ENCODE measurements at regions not wholly inside any gene's neighbourhood (a gene's known extent, or its start where the extent isn't known, plus 50 kb on each side); places are given as distances from the start of the nearest gene placed in this dataset.

- no peak for TF ChIP-seq POLR2AphosphoS5 (IDR thresholded peaks at IDR 0.05; ENCODE audit: borderline replicate concordance, low read depth, low read length)
- TF ChIP-seq EZH2 (IDR thresholded peaks at IDR 0.05) = no peak
Observed at GRCh38 chr14:65191716-65192115, 89.4 kb upstream of the MAX start.
